HG03565 (cell line): ENCODE measurements at regions not wholly inside any gene's neighbourhood (a gene's known extent, or its start where the extent isn't known, plus 50 kb on each side); places are given as distances from the start of the nearest gene placed in this dataset.
"Not testable (repeated sequence)": the region's sequence is repeated elsewhere in the genome, so short reads cannot be mapped to it uniquely, and the experiment has no call there.

Source experiments
- ATAC-seq: cut with Tn5 transposase; IDR thresholded peaks from one replicate; pipeline ENCODE4 v1.9.1; 2021; ENCODE audit warnings: mild to moderate bottlenecking, moderate library complexity; ENCODE audit not compliant: unreplicated experiment

DNA sequence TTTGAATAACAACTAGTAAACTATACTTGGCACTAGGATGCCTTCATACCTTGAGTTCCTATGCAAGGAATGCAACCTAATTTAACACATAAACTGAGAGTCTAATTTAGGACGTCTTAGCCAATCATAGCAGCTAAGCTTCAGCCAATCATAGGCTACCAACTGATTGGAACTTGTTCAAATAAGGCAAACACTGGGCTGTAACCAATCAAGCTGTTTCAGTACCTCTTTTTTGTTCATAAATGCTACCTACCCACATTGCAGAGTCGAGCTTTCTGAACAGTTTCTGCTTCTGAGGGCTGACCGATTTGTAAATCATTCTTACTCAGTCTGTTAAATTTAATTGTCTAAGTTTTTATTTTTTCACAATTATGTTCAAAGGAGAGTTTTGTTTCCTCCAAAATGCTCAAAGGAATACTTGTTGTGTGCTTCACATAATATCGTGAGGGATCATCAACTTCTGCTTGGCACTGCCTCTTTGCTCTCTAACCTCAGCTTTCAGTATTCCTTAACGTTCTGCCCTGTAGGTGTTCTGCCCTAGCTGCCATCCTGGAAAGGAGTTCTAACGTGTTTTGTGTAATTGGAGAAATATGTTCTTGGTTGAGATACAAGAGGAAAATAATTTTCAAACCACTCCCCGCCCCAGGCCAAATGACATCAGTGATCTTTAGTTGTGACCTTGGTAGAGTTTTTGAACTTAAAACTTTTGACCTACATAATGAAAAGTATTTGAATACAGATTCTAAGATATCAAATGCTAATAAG is 380.4 kb upstream of the MIS18BP1 start:
- ATAC-seq = no peak

DNA sequence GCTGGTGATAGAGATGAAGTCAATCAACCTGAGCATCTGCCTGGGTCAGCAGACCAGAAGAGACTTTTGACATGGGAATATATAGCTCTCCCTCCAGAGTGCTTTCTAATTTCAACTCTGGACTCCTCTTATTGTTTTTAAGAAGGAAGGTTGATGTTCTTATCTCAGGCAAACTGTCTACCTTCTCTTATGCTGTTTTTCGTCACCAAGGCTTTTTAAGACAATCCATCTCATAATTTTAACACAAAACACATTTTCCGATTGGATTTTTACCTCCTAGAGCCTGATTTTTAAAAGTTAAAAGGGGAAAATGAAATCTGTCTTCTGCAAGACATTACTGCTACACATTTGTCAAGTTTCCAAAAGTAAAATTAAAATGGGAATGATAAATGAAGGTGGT is 368.7 kb upstream of the MIS18BP1 start:
- no peak for ATAC-seq

DNA sequence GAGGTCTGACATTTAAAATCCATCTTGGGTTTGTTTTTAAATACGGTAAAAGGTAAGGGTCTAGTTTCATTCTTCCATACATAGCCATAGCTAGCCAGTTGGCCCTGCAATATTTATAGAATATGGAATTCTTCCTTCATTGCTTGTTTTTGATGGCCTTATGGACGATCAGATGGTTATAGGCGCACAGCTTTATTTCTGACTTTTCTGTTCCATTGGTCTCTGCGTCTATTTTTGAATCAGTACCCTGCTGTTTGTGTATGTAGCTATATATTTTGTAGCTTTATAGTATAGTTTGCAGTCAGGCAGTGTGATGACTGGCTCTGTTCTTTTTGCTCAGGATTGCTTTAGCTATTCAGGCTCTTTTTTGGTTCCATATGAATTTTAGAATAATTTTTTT is 366.8 kb upstream of the MIS18BP1 start:
- no peak for ATAC-seq

- no peak for ATAC-seq
These were observed 357.3 kb upstream of the MIS18BP1 start for GRCh38 chr14:45610318-45610717.

GRCh38 chr14:45587142-45587541 is 334.1 kb upstream of the MIS18BP1 start:
- ATAC-seq = no peak

DNA sequence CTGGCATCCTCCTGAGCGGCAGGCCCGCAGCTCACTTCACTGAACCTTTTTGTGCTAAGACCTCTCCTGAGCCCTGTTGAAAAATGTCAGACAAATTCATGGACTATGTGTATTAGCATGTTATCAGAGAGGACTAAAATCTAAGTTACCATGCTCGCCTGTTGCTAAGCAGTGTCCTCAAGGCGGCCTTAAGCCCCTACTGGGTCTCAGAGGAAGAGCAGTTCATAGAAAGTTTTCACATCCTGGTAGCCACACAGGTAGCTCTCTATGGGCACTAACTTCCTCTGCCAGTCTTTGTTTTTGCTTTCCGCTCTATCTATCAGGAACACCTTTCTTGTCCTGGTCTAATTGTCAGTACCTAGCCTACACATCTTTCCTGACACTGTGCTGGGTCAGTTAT is 306.6 kb upstream of the MIS18BP1 start:
- no peak for ATAC-seq

DNA sequence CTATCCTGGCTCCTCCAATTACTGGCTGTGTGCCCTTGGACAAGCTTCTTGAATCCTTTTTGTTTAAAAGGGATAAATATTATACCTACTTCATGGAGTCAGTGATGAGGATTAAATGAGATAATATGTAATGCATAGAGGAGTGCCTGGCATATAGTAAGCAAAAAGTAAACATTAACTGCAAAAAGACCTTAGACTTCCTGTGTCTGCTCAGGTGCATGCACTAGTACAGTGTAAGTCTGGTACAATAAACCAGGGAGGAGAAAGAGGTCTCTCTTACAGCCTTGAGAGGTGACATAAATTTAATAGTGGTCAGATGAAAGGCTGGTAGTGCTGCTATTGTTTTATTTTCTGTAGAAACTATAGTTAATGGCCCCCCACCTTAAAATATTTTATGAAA is 305.2 kb upstream of the MIS18BP1 start:
- ATAC-seq = no peak

- ATAC-seq = no peak
These were observed 301.0 kb upstream of the MIS18BP1 start for GRCh38 chr14:45553981-45554380.

GRCh38 chr14:45551240-45551820 is 298.3 kb upstream of the MIS18BP1 start:
- not testable (repeated sequence) for ATAC-seq

- no peak for ATAC-seq
These were observed 278.0 kb upstream of the MIS18BP1 start for GRCh38 chr14:45531022-45531421.

DNA sequence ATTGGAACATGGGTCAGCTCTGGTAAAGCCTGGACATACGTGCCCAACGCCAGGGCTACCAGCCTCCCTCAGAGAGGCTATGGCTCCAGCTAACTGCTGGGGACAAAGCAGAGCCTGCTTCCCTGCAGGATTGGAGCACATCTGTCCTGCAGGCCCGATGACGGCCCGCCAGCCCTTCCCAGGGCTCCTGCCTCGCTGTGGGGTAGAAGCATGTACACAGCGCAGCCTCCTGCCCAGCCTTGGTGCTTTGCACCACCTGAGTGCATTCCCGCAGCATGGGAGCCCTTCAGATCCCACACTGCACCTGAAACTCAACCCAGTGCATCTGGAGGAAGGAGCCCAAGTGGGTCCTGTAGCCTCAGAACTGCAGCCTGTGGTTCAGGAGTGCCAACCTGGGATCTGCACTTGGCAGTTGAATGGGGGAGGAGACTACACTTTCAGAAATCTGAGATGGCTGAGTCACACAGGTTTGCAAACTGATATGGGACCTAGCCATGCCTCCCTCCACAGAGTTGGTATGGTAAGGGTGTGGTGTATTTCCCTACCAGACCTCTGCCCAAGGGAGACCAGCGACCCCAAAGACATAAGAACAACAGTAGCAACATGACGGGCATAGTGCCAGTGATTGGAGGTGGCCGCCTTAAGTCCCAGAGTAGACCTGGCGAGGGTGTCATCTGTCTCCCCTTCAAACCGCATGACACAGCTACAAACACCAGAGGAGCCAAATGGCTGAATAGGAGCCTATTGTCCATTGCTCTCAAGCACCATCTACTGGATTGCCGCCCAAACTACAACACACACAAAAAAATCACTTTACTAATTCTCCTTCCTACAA is 273.9 kb upstream of the MIS18BP1 start:
- peak; percentile 88 for ATAC-seq

DNA sequence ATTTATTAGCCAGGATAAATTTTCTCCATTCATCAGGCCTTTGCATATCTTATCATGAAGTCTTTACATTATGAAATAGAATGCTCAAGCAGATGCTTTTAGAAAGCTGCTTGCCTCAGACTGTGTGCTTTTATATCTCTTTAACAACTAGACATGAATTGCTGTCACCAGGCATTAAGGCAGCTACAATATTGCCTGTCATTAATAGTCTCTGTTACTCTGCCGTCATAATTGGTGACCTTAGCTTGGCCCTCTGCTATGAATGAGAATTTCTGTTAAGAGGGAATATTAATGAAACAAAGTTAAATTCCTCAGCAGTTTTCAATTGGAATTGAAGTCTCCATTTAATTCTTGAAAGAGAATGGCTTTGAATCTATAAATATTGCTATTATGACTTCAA is 266.8 kb upstream of the MIS18BP1 start:
- no peak for ATAC-seq

- ATAC-seq = no peak
These were observed 239.9 kb upstream of the MIS18BP1 start for GRCh38 chr14:45492876-45493275.

GRCh38 chr14:45491914-45492313 is 238.9 kb upstream of the MIS18BP1 start:
- no peak for ATAC-seq

DNA sequence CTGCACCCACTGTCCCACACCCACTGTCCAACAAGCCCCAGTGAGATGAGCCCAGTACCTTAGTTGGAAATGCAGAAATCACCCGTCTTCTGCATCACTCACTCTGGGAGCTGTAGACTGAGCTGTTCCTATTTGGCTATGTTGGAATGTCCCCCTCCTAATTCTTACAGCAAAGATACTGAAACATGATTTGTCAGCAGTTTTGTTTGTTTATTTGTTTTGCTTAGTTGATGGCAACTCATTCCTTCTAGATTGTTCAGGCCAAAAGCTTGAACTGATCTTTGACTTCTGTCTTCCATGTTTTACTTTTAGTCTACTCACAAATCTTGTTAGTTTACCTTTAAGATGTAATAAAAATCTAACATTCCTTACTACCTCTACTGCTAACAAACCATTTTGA is 233.6 kb upstream of the MIS18BP1 start:
- no peak for ATAC-seq

- ATAC-seq = no peak
These were observed 214.0 kb upstream of the MIS18BP1 start for GRCh38 chr14:45467023-45467422.

DNA sequence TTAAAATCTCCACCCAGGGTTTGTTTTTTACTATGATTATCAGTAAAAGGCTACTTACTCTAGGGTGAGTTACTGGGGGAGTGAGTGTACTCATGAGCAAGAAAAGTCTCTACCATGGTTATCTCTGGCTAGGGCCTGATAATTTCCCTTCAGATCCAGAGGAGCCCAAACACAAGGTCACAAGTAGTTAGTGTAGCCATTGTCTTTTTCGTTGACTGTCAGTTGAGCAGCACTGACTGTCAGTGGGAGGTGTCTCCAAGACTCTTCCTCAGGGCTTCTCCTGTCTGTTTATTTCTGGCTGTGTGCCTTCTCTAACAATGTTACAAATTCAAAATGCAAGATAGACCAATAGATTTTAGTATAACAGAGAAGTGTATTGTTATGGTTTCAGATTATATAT is 181.2 kb upstream of the MIS18BP1 start:
- ATAC-seq = no peak

- ATAC-seq = peak; percentile 88
These were observed 173.8 kb upstream of the MIS18BP1 start for GRCh38 chr14:45426685-45427282.

DNA sequence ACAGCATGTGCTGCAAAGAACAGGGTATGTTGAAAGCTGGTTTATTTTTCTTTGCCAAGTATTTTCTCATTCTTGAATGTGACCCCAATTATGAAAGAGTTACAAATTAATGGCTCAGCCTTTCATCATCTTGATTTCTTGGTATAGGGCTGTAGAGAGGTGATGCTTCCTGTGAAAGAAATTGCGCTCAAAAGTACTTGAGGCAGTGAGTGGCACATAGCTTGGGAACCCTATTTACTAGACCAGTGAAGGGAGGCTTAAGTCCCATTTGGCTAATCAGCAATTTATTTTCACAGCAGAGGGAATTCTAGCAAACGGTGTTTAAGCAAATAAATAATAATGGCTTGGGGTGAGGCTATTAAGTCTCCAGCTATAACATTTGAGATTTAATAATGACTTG is 153.9 kb upstream of the MIS18BP1 start:
- no peak for ATAC-seq

- no peak for ATAC-seq
These were observed 148.1 kb upstream of the MIS18BP1 start for GRCh38 chr14:45400950-45401640.

DNA sequence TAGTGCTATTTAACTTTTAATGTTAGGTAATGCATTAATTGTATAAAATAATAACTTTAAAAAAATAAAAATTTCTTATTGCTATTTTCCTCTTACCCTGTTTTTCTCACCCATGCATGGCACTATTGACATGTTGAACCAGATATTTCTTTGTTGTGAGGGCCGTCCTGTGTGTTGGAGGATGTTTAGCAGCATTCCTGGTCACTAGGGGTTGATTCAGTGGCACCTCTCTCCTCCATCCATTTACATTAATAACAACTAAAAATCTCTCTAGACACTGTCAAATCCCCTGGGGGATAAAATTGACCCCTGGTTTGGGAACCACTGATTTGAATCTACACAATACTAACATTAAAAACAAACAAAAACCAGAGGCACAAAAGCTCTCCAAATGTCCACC is 147.5 kb upstream of the MIS18BP1 start:
- no peak for ATAC-seq
